ENCODE measurements at regions not wholly inside any gene's neighbourhood (a gene's known extent, or its start where the extent isn't known, plus 50 kb on each side); places are given as distances from the start of the nearest gene placed in this dataset.
"Not testable (repeated sequence)": the region's sequence is repeated elsewhere in the genome, so short reads cannot be mapped to it uniquely, and the experiment has no call there.

DNA sequence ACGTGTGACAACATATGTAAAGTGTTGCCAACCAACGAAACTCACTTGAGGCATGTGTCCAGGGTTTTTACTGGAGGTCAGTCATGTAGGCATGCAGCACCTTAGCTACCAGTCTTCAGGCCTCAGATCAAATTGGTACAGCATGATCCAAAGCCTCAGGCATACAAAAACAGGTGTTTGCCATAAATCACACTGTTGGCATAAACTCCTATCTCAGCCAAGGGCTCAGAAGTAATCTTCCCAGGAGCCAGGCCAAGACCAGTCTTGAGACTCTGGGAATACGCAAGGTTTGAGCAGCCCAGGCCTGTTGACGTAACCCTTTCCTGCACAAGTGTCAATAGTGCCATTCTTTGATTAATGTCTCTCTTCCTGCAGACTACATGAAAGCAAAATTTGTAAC, 163.5 kb downstream of the PRL start:
- no peak overlapping the region for H2AFZ ChIP-seq (ENCODE audit: low read length)
- H3K4me2 ChIP-seq (ENCODE audit: low read length), result no peak overlapping the region
- no peaks in the 10 kb centered on the region for H3K9me2 ChIP-seq (ENCODE audit: insufficient read depth, low read length)
- H3K27ac ChIP-seq (ENCODE audit: low read depth, low read length, poor library complexity, severe bottlenecking), result no peak overlapping the region
- no peaks in the 10 kb centered on the region for H3K36me3 ChIP-seq (ENCODE audit: insufficient read depth, low read length)
- no peak for DNase-seq (ENCODE audit: low spot score)
- no peak overlapping the region for H3K4me3 ChIP-seq (ENCODE audit: low read depth, low read length, poor library complexity, severe bottlenecking)
- H3K9me3 ChIP-seq (ENCODE audit: low read length), result no peaks in the 10 kb centered on the region
- H3K79me2 ChIP-seq (ENCODE audit: insufficient read depth, low read depth, low read length), result no peaks in the 10 kb centered on the region
- TF ChIP-seq, protein P1, sequence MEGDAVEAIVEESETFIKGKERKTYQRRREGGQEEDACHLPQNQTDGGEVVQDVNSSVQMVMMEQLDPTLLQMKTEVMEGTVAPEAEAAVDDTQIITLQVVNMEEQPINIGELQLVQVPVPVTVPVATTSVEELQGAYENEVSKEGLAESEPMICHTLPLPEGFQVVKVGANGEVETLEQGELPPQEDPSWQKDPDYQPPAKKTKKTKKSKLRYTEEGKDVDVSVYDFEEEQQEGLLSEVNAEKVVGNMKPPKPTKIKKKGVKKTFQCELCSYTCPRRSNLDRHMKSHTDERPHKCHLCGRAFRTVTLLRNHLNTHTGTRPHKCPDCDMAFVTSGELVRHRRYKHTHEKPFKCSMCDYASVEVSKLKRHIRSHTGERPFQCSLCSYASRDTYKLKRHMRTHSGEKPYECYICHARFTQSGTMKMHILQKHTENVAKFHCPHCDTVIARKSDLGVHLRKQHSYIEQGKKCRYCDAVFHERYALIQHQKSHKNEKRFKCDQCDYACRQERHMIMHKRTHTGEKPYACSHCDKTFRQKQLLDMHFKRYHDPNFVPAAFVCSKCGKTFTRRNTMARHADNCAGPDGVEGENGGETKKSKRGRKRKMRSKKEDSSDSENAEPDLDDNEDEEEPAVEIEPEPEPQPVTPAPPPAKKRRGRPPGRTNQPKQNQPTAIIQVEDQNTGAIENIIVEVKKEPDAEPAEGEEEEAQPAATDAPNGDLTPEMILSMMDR (conservative IDR thresholded peaks at IDR 0.05; ENCODE audit: low read length), result no peak
- no peak for TF ChIP-seq EZH2phosphoT487 (IDR thresholded peaks at IDR 0.05; ENCODE audit: borderline replicate concordance, low read depth, low read length)
- intact Hi-C loops (cut with micrococcal nuclease; ENCODE audit: unreplicated experiment), result no loop called here
- ChIA-PET POLR2A (interaction anchor here (1.0 kb wide), 1 partner anchor 1419 kb away, joined by 3 read pairs; no protein-coding TSS in a partner anchor), CTCF (ENCODE audit: unreplicated experiment) (no interaction called here)
- BruUV-seq (replicated peaks), result no TSS peak
- H3K4me1 ChIP-seq (ENCODE audit: insufficient read depth, low read length, poor library complexity, severe bottlenecking), result no peaks in the 10 kb centered on the region
- H4K20me1 ChIP-seq (ENCODE audit: insufficient read depth, low read length), result no peaks in the 10 kb centered on the region

DNA sequence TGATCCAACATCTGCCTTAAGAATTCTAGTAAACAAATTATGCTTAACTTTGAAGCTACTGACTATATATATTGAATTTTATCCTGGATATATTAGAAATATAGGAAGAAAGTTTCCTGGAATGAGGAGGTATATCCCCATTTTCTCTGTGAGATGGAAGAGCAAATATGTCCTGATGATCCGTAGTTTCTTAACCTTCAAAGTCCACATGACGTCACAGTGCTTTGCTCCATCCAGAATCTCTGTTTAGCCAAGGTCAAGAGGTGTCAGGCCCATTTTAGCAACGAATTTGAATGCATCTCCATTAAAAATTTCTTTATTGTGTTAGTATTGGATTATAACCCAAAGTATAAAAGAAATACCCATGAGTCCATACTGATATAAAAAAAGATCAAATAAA, 162.5 kb downstream of the PRL start:
- intact Hi-C loops (cut with micrococcal nuclease; ENCODE audit: unreplicated experiment), result no loop called here
- Histone ChIP-seq H3K79me2 (ENCODE audit: insufficient read depth, low read depth, low read length) (no peaks in the 10 kb centered on the region), H3K9me2 (ENCODE audit: insufficient read depth, low read length) (no peaks in the 10 kb centered on the region), H3K4me2 (ENCODE audit: low read length) (no peak overlapping the region), H4K20me1 (ENCODE audit: insufficient read depth, low read length) (no peaks in the 10 kb centered on the region), H3K4me3 (ENCODE audit: low read depth, low read length, poor library complexity, severe bottlenecking) (no peak overlapping the region), H3K36me3 (ENCODE audit: insufficient read depth, low read length) (no peaks in the 10 kb centered on the region), H3K9me3 (ENCODE audit: low read length) (no peaks in the 10 kb centered on the region), H2AFZ (ENCODE audit: low read length) (no peak overlapping the region), H3K4me1 (ENCODE audit: insufficient read depth, low read length, poor library complexity, severe bottlenecking) (no peaks in the 10 kb centered on the region), H3K27ac (ENCODE audit: low read depth, low read length, poor library complexity, severe bottlenecking) (no peak overlapping the region)
- POLR2A ChIA-PET, result no interaction called here
- DNase-seq (ENCODE audit: low spot score), result no peak
- CTCF ChIA-PET (ENCODE audit: unreplicated experiment), result no interaction called here
- TF ChIP-seq, protein P1 (conservative IDR thresholded peaks at IDR 0.05; ENCODE audit: low read length), result no peak
- TF ChIP-seq EZH2phosphoT487 (IDR thresholded peaks at IDR 0.05; ENCODE audit: borderline replicate concordance, low read depth, low read length), result no peak
- BruUV-seq (replicated peaks), result no TSS peak

DNA sequence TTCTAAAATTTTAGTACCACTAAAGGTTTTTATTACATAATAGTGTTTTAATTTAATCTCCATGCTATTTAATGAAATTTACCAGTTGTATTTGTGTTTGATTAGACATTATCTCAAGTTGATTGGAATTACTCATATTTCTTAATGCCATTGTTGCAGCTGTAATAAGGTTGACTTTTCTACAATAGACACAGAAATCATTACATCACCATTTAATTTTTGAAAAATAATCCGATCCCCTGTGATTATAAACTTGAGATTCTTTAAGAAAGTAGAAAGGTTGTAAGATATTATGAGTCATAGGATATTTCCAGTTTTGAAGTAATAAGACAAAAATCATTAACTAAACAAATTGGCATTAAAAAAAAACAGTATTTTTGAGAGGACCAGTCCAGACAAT, 161.4 kb downstream of the PRL start:
- Histone ChIP-seq H3K27ac (ENCODE audit: low read depth, low read length, poor library complexity, severe bottlenecking) (no peak overlapping the region), H3K79me2 (ENCODE audit: insufficient read depth, low read depth, low read length) (no peaks in the 10 kb centered on the region), H3K9me3 (ENCODE audit: low read length) (no peaks in the 10 kb centered on the region), H3K4me2 (ENCODE audit: low read length) (no peak overlapping the region), H3K4me1 (ENCODE audit: insufficient read depth, low read length, poor library complexity, severe bottlenecking) (no peaks in the 10 kb centered on the region), H2AFZ (ENCODE audit: low read length) (no peak overlapping the region), H3K9me2 (ENCODE audit: insufficient read depth, low read length) (no peaks in the 10 kb centered on the region), H3K4me3 (ENCODE audit: low read depth, low read length, poor library complexity, severe bottlenecking) (no peak overlapping the region), H4K20me1 (ENCODE audit: insufficient read depth, low read length) (no peaks in the 10 kb centered on the region), H3K36me3 (ENCODE audit: insufficient read depth, low read length) (no peaks in the 10 kb centered on the region)
- intact Hi-C loops (cut with micrococcal nuclease; ENCODE audit: unreplicated experiment), result no loop called here
- POLR2A ChIA-PET, result no interaction called here
- TF ChIP-seq, protein P1 (conservative IDR thresholded peaks at IDR 0.05; ENCODE audit: low read length), result no peak
- no peak for TF ChIP-seq EZH2phosphoT487 (IDR thresholded peaks at IDR 0.05; ENCODE audit: borderline replicate concordance, low read depth, low read length)
- BruUV-seq (replicated peaks), result no TSS peak
- CTCF ChIA-PET (ENCODE audit: unreplicated experiment), result no interaction called here
- DNase-seq (ENCODE audit: low spot score), result no peak

DNA sequence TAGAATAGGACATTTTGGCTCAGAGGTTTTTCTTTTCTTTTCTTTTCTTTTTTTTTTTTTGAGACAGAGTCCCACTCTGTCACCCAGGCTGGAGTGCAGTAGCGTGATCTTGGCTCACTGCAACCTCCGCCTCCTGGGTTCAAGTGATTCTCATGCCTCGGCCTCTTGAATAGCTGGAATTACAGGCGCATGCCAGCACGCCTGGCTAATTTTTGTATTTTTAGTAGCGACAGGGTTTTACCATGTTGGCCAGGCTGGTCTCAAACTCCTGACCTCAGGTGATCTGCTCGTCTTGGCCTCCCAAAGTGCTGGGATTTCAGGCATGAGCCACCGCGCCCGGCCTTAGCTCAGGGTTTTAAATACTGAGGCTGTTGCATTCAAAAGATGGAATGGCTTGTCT, 156.1 kb downstream of the PRL start:
- H2AFZ ChIP-seq (ENCODE audit: low read length); H3K36me3 ChIP-seq (ENCODE audit: insufficient read depth, low read length); H3K27ac ChIP-seq (ENCODE audit: low read depth, low read length, poor library complexity, severe bottlenecking); H3K9me3 ChIP-seq (ENCODE audit: low read length); H3K9me2 ChIP-seq (ENCODE audit: insufficient read depth, low read length); H3K79me2 ChIP-seq (ENCODE audit: insufficient read depth, low read depth, low read length); H3K4me2 ChIP-seq (ENCODE audit: low read length); H3K4me3 ChIP-seq (ENCODE audit: low read depth, low read length, poor library complexity, severe bottlenecking); intact Hi-C loops (cut with micrococcal nuclease; ENCODE audit: unreplicated experiment); POLR2A ChIA-PET; DNase-seq (ENCODE audit: low spot score); CTCF ChIA-PET (ENCODE audit: unreplicated experiment); H4K20me1 ChIP-seq (ENCODE audit: insufficient read depth, low read length); BruUV-seq (replicated peaks); H3K4me1 ChIP-seq (ENCODE audit: insufficient read depth, low read length, poor library complexity, severe bottlenecking): not testable (repeated sequence)
